ENCODE measurements at regions not wholly inside any gene's neighbourhood (a gene's known extent, or its start where the extent isn't known, plus 50 kb on each side); places are given as distances from the start of the nearest gene placed in this dataset.

DNA sequence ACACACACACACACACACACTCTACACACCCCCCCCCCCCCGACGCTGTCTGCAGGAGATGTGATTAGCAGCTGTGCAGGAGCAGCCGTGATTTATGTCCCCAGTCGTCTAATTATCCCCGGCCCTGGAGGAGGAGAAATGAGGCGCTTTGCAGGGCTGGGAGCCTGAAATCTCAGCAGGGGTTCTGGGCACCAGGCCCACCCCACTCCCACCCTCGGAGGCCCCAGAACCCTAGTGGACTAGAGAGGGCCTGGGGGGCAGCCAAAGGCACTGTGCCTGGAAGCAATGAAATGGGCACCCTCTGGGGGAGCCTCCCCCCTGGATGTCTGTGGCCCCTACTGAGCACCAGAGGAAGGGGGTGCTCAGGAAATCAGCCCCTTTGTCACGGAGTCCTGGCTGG is 134.2 kb upstream of the CIBAR2 start:
- no peak for TF ChIP-seq CTCF (IDR thresholded peaks at IDR 0.05)
- no peak for TF ChIP-seq POLR2A (IDR thresholded peaks at IDR 0.05)
- no peak for TF ChIP-seq EP300 (IDR thresholded peaks at IDR 0.05)
